ENCODE measurements at regions not wholly inside any gene's neighbourhood (a gene's known extent, or its start where the extent isn't known, plus 50 kb on each side); places are given as distances from the start of the nearest gene placed in this dataset.

- TF ChIP-seq, protein P1, sequence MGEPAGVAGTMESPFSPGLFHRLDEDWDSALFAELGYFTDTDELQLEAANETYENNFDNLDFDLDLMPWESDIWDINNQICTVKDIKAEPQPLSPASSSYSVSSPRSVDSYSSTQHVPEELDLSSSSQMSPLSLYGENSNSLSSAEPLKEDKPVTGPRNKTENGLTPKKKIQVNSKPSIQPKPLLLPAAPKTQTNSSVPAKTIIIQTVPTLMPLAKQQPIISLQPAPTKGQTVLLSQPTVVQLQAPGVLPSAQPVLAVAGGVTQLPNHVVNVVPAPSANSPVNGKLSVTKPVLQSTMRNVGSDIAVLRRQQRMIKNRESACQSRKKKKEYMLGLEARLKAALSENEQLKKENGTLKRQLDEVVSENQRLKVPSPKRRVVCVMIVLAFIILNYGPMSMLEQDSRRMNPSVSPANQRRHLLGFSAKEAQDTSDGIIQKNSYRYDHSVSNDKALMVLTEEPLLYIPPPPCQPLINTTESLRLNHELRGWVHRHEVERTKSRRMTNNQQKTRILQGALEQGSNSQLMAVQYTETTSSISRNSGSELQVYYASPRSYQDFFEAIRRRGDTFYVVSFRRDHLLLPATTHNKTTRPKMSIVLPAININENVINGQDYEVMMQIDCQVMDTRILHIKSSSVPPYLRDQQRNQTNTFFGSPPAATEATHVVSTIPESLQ (CRISPR knock-in tag; IDR thresholded peaks at IDR 0.05): no peak
- TF ChIP-seq, protein P2, sequence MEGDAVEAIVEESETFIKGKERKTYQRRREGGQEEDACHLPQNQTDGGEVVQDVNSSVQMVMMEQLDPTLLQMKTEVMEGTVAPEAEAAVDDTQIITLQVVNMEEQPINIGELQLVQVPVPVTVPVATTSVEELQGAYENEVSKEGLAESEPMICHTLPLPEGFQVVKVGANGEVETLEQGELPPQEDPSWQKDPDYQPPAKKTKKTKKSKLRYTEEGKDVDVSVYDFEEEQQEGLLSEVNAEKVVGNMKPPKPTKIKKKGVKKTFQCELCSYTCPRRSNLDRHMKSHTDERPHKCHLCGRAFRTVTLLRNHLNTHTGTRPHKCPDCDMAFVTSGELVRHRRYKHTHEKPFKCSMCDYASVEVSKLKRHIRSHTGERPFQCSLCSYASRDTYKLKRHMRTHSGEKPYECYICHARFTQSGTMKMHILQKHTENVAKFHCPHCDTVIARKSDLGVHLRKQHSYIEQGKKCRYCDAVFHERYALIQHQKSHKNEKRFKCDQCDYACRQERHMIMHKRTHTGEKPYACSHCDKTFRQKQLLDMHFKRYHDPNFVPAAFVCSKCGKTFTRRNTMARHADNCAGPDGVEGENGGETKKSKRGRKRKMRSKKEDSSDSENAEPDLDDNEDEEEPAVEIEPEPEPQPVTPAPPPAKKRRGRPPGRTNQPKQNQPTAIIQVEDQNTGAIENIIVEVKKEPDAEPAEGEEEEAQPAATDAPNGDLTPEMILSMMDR (IDR thresholded peaks at IDR 0.05 in 2 of 3, conservative IDR thresholded peaks at IDR 0.05 in 1 of 3; ENCODE audit: insufficient read depth in 2 of 3, low read depth in 1 of 3, low read length in 3 of 3): peak in 2 of 3 experiments; percentile 16 to 26; a peak in 3 of 6 replicates
Measured at GRCh38 chr5:180414176-180414575, 61.0 kb upstream of the GFPT2 start (continued).

- FAIRE-seq (no peak), DNase-seq (ENCODE audit: extremely low read depth in 1 of 4, low spot score in 3 of 4) (no peak), ATAC-seq (no peak)
- H3K4me1 ChIP-seq (replicated peaks in 1 of 2; ENCODE audit: control insufficient read depth in 2 of 2, insufficient read depth in 2 of 2, low read length in 2 of 2): no peaks in the 10 kb centered on the region
- no peaks in the 10 kb centered on the region for H4K20me1 ChIP-seq (replicated peaks; ENCODE audit: control insufficient read depth, insufficient read depth, low read length)
- no peaks in the 10 kb centered on the region for H3K79me2 ChIP-seq (ENCODE audit: control insufficient read depth, insufficient read depth, low read length)
- BruUV-seq (replicated peaks): no TSS peak
- no peak overlapping the region for H3K4me3 ChIP-seq
- intact Hi-C loops (cut with micrococcal nuclease) (no loop called here), in situ Hi-C loops (cut with MboI) (no loop called here)
- peaks cover 0 to 7% of the 10 kb centered on the region in 2 experiments; a peak in 2 of 5 replicates for H3K27me3 ChIP-seq (ENCODE audit: control insufficient read depth in 2 of 2, insufficient read depth in 2 of 2, low read length in 2 of 2)
- H3K27ac ChIP-seq (ENCODE audit: extremely low read depth, low read depth, low read length): no peak overlapping the region
- H3K9me1 ChIP-seq (ENCODE audit: control insufficient read depth, insufficient read depth, low read length): no peaks in the 10 kb centered on the region
- H3K4me2 ChIP-seq (ENCODE audit: insufficient read depth, low read length): no peak overlapping the region
- no peaks in the 10 kb centered on the region for H3K9me3 ChIP-seq (replicated peaks; ENCODE audit: control insufficient read depth, insufficient read depth, low read depth, low read length)
- WGBS (ENCODE audit: insufficient coverage, low coverage, missing lambda C conversion rate): 3% methylated on average over 3 of the region's 3 CpGs
- no peaks in the 10 kb centered on the region for H3K36me3 ChIP-seq (ENCODE audit: control insufficient read depth, insufficient read depth, low read length)
- ChIA-PET POLR2A (no interaction called here), CTCF (ENCODE audit: low intra/inter-chr PET ratio) (no interaction called here)
- H3K9ac ChIP-seq (ENCODE audit: insufficient read depth in 1 of 2, low read depth in 2 of 2, low read length in 2 of 2): no peak overlapping the region
- H2AFZ ChIP-seq (ENCODE audit: low read depth, low read length): no peak overlapping the region
- TF ChIP-seq NFE2 (IDR thresholded peaks at IDR 0.05; ENCODE audit: low read depth): no peak
- TF ChIP-seq ARID2 (IDR thresholded peaks at IDR 0.05): no peak
- no peak for TF ChIP-seq PYGO2 (tag; IDR thresholded peaks at IDR 0.05)
- TF ChIP-seq PHF20 (IDR thresholded peaks at IDR 0.05; ENCODE audit: partially characterized antibody): no peak
- TF ChIP-seq HDAC6 (IDR thresholded peaks at IDR 0.05; ENCODE audit: low read depth, low read length): no peak
- no peak for TF ChIP-seq C11orf30 (IDR thresholded peaks at IDR 0.05; ENCODE audit: low read depth)
- no peak for TF ChIP-seq GABPB1 (CRISPR knock-in tag; IDR thresholded peaks at IDR 0.05)
- TF ChIP-seq, protein P3, sequence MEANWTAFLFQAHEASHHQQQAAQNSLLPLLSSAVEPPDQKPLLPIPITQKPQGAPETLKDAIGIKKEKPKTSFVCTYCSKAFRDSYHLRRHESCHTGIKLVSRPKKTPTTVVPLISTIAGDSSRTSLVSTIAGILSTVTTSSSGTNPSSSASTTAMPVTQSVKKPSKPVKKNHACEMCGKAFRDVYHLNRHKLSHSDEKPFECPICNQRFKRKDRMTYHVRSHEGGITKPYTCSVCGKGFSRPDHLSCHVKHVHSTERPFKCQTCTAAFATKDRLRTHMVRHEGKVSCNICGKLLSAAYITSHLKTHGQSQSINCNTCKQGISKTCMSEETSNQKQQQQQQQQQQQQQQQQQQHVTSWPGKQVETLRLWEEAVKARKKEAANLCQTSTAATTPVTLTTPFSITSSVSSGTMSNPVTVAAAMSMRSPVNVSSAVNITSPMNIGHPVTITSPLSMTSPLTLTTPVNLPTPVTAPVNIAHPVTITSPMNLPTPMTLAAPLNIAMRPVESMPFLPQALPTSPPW (CRISPR knock-in tag; IDR thresholded peaks at IDR 0.05): no peak
- TF ChIP-seq POU5F1 (IDR thresholded peaks at IDR 0.05; ENCODE audit: borderline replicate concordance, low read depth, low read length, partially characterized antibody): no peak
- TF ChIP-seq SETDB1 (IDR thresholded peaks at IDR 0.05; ENCODE audit: low read length): no peak
- TF ChIP-seq, protein P4, sequence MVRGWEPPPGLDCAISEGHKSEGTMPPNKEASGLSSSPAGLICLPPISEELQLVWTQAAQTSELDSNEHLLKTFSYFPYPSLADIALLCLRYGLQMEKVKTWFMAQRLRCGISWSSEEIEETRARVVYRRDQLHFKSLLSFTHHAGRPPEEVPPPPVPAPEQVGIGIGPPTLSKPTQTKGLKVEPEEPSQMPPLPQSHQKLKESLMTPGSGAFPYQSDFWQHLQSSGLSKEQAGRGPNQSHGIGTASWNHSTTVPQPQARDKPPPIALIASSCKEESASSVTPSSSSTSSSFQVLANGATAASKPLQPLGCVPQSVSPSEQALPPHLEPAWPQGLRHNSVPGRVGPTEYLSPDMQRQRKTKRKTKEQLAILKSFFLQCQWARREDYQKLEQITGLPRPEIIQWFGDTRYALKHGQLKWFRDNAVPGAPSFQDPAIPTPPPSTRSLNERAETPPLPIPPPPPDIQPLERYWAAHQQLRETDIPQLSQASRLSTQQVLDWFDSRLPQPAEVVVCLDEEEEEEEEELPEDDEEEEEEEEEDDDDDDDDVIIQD (CRISPR knock-in tag; IDR thresholded peaks at IDR 0.05): no peak
Measured at GRCh38 chr5:180421672-180422071, 68.5 kb upstream of the GFPT2 start.
